ENCODE measurements at regions not wholly inside any gene's neighbourhood (a gene's known extent, or its start where the extent isn't known, plus 50 kb on each side); places are given as distances from the start of the nearest gene placed in this dataset.
"Not testable (repeated sequence)": the region's sequence is repeated elsewhere in the genome, so short reads cannot be mapped to it uniquely, and the experiment has no call there.

DNA sequence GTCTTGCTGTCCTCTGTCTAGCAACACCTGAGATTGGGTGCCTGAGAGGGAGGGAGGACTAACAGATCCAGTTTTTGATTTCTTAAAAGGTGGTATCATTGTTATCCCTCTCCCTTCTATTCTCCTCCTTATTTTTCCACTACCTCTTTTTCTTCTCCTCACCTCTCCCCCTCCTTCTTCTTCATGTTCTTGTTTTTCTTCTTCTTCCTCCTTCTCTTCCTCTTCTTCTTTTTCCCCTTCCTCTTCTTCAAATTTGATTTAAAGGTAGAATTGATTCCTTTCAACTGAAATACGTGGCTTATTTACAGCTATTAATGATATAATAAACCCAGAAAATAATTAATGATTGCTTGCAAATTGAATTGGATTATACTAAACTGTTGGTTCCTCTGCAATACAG, 256.8 kb upstream of the BTG1 start:
- Histone ChIP-seq H3K9me3 (ENCODE audit: low read depth, low read length) (no peaks in the 10 kb centered on the region), H3K4me3 (no peak overlapping the region), H3K27ac (no peak overlapping the region), H3K9ac (ENCODE audit: insufficient read length) (no peak overlapping the region), H3K36me3 (ENCODE audit: insufficient read depth, low read length) (no peaks in the 10 kb centered on the region)
- DNase-seq (ENCODE audit: low read depth, low spot score): no peak
- TF ChIP-seq POLR2AphosphoS5 (IDR thresholded peaks at IDR 0.05; ENCODE audit: borderline replicate concordance, low read depth, low read length) (no peak), EZH2 (IDR thresholded peaks at IDR 0.05) (no peak)

DNA sequence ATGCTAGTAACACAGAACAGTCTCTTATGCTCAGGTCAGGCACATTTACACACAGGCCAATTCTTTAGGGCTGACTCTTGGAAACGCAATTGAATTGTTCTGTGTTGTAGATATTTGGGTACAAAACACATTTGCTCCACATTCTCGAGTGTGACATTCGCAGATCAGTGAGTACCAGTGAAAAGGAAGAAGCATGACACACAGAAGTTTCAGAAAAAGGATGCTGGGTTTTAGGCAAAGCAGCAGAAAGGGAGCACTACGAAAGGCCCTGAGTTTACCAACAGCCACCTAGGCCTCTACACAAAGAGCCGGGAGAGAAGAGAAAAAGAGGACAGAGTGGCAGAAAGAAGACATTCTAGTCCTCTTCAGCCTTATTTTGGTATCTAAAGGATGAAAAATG, 254.4 kb upstream of the BTG1 start:
- TF ChIP-seq POLR2AphosphoS5 (IDR thresholded peaks at IDR 0.05; ENCODE audit: borderline replicate concordance, low read depth, low read length) (no peak), FOXP2 (optimal IDR thresholded peaks at IDR 0.05; ENCODE audit: control extremely low read depth, extremely low read length, insufficient read depth) (no peak), EZH2 (IDR thresholded peaks at IDR 0.05) (no peak)
- DNase-seq (ENCODE audit: low read depth, low spot score): no peak
- H3K9ac ChIP-seq (ENCODE audit: insufficient read length): no peak overlapping the region
- H3K36me3 ChIP-seq (ENCODE audit: insufficient read depth, low read length): no peaks in the 10 kb centered on the region
- no peak overlapping the region for H3K4me3 ChIP-seq
- no peak overlapping the region for H3K27ac ChIP-seq
- no peaks in the 10 kb centered on the region for H3K9me3 ChIP-seq (ENCODE audit: low read depth, low read length)

DNA sequence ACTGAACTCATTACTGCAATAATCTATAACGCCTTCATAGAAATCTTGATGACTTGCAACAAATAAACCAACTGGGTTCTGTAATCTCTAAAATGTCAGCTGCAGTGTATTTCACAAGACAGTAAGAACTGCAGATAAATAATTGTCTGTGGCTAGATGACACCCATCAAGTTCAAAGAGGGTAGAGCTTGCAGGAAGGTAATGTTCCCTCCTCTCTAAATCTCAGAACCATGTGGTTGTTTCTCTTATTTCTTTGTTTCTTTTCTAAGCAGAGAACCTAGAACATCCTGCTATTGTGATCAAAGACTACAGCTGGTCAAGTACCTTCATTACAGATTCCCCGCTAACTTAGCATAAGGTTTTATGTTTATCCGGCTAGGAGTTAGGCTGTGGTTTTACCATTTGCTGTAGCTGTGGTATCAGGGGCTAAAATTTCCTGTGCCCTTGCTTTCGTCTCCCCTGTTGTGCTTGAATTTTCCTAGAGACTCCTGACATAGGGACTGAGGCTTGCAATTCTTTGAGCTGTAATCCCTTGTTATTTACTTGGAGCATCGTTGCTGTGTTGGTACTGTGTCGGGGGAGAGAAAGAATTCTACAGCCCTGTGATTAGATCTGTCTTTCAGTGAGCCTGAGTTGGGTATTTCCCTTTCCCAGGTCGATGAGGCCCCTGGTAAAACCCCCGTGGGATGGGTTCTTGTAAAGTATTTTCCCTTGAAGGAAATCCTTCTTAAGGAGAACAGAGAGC, 253.1 kb upstream of the BTG1 start:
- Histone ChIP-seq H3K4me3 (no peak overlapping the region), H3K27ac (no peak overlapping the region), H3K9ac (ENCODE audit: insufficient read length) (no peak overlapping the region), H3K36me3 (ENCODE audit: insufficient read depth, low read length) (no peaks in the 10 kb centered on the region), H3K9me3 (ENCODE audit: low read depth, low read length) (no peaks in the 10 kb centered on the region)
- TF ChIP-seq EZH2 (IDR thresholded peaks at IDR 0.05): no peak
- no peak for TF ChIP-seq FOXP2 (optimal IDR thresholded peaks at IDR 0.05; ENCODE audit: control extremely low read depth, extremely low read length, insufficient read depth)
- no peak for TF ChIP-seq POLR2AphosphoS5 (IDR thresholded peaks at IDR 0.05; ENCODE audit: borderline replicate concordance, low read depth, low read length)
- no peak for DNase-seq (ENCODE audit: low read depth, low spot score)

DNA sequence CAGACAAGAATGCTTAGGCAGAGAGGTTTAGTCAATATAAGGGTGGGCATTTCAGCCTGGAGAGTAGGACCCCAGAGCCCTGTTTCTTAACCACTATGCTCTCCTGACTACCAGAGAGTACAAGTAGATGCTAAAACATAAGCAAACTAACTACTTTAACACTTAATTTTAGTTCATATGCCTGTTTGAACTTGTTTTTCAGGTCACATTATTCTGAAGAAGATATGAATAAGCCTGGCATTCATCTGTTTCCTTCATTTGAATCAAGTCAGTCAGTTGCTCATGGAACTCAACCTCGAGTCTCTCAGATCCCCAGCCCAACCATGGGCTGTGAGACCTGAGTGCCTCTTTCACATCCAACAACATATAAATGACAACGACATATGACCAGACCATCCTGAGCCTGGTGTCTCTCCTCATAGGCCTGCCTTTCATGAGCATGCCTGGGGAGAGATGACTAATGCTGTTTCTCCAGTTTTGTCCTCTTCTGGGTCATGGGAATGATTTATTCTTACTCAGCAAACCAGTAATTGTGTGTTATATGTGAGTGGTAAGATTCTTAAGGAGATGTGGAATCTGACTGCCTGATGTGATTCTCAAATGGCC, 251.1 kb upstream of the BTG1 start:
- no peak for DNase-seq (ENCODE audit: low read depth, low spot score)
- Histone ChIP-seq H3K36me3 (ENCODE audit: insufficient read depth, low read length) (no peaks in the 10 kb centered on the region), H3K4me3 (no peak overlapping the region), H3K9ac (ENCODE audit: insufficient read length) (no peak overlapping the region), H3K9me3 (ENCODE audit: low read depth, low read length) (no peaks in the 10 kb centered on the region), H3K27ac (no peak overlapping the region)
- TF ChIP-seq POLR2AphosphoS5 (IDR thresholded peaks at IDR 0.05; ENCODE audit: borderline replicate concordance, low read depth, low read length) (no peak), EZH2 (IDR thresholded peaks at IDR 0.05) (no peak), FOXP2 (optimal IDR thresholded peaks at IDR 0.05; ENCODE audit: control extremely low read depth, extremely low read length, insufficient read depth) (no peak)

DNA sequence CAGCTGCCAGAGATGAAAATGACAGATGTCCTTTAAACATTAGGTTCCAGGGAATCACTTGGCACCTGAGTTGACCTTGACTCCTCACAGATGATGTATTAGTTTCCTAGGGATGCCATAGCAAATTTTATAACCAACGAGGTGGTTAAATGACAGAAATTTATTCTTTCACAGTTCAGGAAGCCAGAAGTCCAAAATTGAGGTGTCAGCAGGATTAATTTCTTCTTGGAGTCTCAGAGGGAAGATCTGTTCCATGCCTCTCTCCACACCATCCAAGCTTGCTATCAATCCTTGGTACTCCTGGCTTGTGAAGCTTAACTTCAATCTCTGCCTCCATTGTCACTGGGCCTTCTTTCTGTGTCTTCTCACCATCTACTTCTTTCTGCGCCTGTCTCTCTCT, 249.7 kb upstream of the BTG1 start:
- H3K9me3 ChIP-seq (ENCODE audit: low read depth, low read length): no peaks in the 10 kb centered on the region
- H3K27ac ChIP-seq: no peak overlapping the region
- H3K4me3 ChIP-seq: no peak overlapping the region
- TF ChIP-seq EZH2 (IDR thresholded peaks at IDR 0.05): no peak
- no peak for TF ChIP-seq FOXP2 (optimal IDR thresholded peaks at IDR 0.05; ENCODE audit: control extremely low read depth, extremely low read length, insufficient read depth)
- no peak for TF ChIP-seq POLR2AphosphoS5 (IDR thresholded peaks at IDR 0.05; ENCODE audit: borderline replicate concordance, low read depth, low read length)
- no peaks in the 10 kb centered on the region for H3K36me3 ChIP-seq (ENCODE audit: insufficient read depth, low read length)
- no peak for DNase-seq (ENCODE audit: low read depth, low spot score)
- no peak overlapping the region for H3K9ac ChIP-seq (ENCODE audit: insufficient read length)

DNA sequence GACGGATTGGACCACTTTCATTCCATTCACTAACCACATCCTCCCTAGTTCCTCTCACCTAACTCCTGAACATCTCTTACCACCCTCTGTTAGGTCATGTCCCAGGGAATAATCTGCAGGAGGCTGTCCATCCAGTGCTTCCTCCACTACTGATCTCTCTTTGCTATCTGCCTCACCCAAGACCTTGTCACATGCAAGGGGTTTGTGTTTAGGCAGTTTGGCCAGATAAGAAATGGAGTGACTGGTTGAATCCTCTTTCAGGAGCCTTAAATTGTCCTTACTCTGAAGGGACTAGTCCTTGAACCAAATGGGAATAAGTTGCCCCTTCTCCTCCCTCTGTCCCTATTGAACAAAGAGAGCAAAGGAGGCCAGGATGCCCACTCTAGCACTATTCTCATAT, 249.2 kb upstream of the BTG1 start:
- H3K9me3 ChIP-seq (ENCODE audit: low read depth, low read length): no peaks in the 10 kb centered on the region
- H3K4me3 ChIP-seq: no peak overlapping the region
- H3K9ac ChIP-seq (ENCODE audit: insufficient read length): no peak overlapping the region
- H3K27ac ChIP-seq: no peak overlapping the region
- DNase-seq (ENCODE audit: low read depth, low spot score): no peak
- no peaks in the 10 kb centered on the region for H3K36me3 ChIP-seq (ENCODE audit: insufficient read depth, low read length)
- TF ChIP-seq EZH2 (IDR thresholded peaks at IDR 0.05) (no peak), POLR2AphosphoS5 (IDR thresholded peaks at IDR 0.05; ENCODE audit: borderline replicate concordance, low read depth, low read length) (no peak), FOXP2 (optimal IDR thresholded peaks at IDR 0.05; ENCODE audit: control extremely low read depth, extremely low read length, insufficient read depth) (no peak)

DNA sequence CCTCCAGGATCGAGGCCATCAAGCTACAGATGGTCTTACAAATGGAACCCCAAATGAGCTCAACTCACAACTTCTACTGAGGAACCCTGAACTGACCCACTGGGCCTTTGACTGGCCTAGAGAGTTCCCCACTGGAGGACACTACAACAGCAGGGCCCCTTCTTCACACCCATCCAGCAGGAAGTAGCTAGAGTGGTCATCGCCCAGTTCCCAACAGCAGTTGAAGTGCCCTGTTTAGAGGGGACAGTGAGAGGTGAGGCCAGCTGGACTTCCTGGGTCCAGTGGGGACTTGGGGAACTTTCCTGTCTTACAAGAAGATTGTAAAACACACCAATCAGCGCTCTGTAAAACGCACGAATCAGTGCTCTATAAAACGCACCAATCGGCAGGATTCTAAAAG, 247.9 kb upstream of the BTG1 start:
- TF ChIP-seq FOXP2 (optimal IDR thresholded peaks at IDR 0.05; ENCODE audit: control extremely low read depth, extremely low read length, insufficient read depth): no peak
- TF ChIP-seq POLR2AphosphoS5 (IDR thresholded peaks at IDR 0.05; ENCODE audit: borderline replicate concordance, low read depth, low read length): no peak
- no peak for TF ChIP-seq EZH2 (IDR thresholded peaks at IDR 0.05)
- no peak overlapping the region for H3K9ac ChIP-seq (ENCODE audit: insufficient read length)
- no peaks in the 10 kb centered on the region for H3K9me3 ChIP-seq (ENCODE audit: low read depth, low read length)
- H3K27ac ChIP-seq: no peak overlapping the region
- DNase-seq (ENCODE audit: low read depth, low spot score): no peak
- no peak overlapping the region for H3K4me3 ChIP-seq
- no peaks in the 10 kb centered on the region for H3K36me3 ChIP-seq (ENCODE audit: insufficient read depth, low read length)

DNA sequence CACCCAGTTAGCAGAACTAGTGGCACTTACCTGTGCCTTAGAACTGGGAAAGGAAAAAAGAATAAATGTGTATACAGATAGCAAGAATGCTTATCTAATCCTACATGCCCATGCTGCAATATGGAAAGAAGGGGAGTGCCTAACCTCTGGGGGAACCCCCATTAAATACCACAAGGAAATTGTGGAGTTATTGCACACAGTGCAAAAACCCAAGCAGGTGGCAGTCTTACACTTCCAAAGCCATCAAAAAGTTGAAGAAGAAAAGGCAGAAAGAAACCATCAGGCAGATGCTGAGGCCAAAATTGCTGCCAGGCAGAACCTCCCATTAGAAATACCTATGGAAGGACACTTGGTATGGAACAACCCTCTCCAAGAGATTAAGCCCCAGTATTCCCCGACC, 246.1 kb upstream of the BTG1 start:
- not testable (repeated sequence) for H3K9ac ChIP-seq (ENCODE audit: insufficient read length); H3K27ac ChIP-seq; H3K9me3 ChIP-seq (ENCODE audit: low read depth, low read length); H3K36me3 ChIP-seq (ENCODE audit: insufficient read depth, low read length); H3K4me3 ChIP-seq; DNase-seq (ENCODE audit: low read depth, low spot score)

DNA sequence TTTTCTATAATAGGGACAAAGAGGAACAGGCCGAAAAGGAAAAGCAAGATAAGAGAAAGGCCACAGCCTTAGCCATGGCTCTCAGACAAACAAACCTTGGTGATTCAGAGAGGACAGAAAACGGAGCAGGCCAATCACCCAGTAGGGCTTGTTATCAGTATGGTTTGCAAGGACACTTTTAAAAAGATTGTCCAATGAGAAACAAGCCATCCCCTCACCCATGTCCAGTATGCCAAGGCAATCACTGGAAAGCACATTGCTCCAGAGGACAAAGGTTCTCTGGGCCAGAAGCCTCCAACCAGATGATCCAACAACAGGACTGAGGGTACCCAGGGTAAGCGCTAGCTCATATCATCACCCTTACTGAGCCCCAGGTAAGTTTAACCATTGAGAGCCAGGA, 243.8 kb upstream of the BTG1 start:
- no peaks in the 10 kb centered on the region for H3K36me3 ChIP-seq (ENCODE audit: insufficient read depth, low read length)
- TF ChIP-seq POLR2AphosphoS5 (IDR thresholded peaks at IDR 0.05; ENCODE audit: borderline replicate concordance, low read depth, low read length): no peak
- no peak for TF ChIP-seq EZH2 (IDR thresholded peaks at IDR 0.05)
- no peak for TF ChIP-seq FOXP2 (optimal IDR thresholded peaks at IDR 0.05; ENCODE audit: control extremely low read depth, extremely low read length, insufficient read depth)
- no peak overlapping the region for H3K27ac ChIP-seq
- no peak overlapping the region for H3K9ac ChIP-seq (ENCODE audit: insufficient read length)
- H3K9me3 ChIP-seq (ENCODE audit: low read depth, low read length): no peaks in the 10 kb centered on the region
- DNase-seq (ENCODE audit: low read depth, low spot score): no peak
- H3K4me3 ChIP-seq: no peak overlapping the region
